ENCODE measurements at regions not wholly inside any gene's neighbourhood (a gene's known extent, or its start where the extent isn't known, plus 50 kb on each side); places are given as distances from the start of the nearest gene placed in this dataset.

- ChIA-PET CTCF (interaction anchor here (1.8 kb wide), 1 partner anchor 10 kb away, joined by 4 read pairs; no protein-coding TSS in a partner anchor), POLR2A (no interaction called here)
- no peak overlapping the region for H3K27ac ChIP-seq
- WGBS (ENCODE audit: missing lambda C conversion rate): 0% methylated on average over 2 of the region's 2 CpGs
- ATAC-seq: no peak
- FAIRE-seq: no peak
- H3K4me2 ChIP-seq: no peak overlapping the region
- TF ChIP-seq RNF2 (IDR thresholded peaks at IDR 0.05; ENCODE audit: borderline replicate concordance, low read depth) (no peak), HOXB13 (CRISPR knock-in tag; IDR thresholded peaks at IDR 0.05; ENCODE audit: low read depth) (no peak), JUNB (IDR thresholded peaks at IDR 0.05) (no peak), E2F6 (IDR thresholded peaks at IDR 0.05; ENCODE audit: borderline replicate concordance, low read depth) (no peak), ZNF302 (CRISPR knock-in tag; IDR thresholded peaks at IDR 0.05) (no peak)
- H3K4me1 ChIP-seq: no peaks in the 10 kb centered on the region
- no peaks in the 10 kb centered on the region for H3K9me3 ChIP-seq
- no peak overlapping the region for H3K4me3 ChIP-seq
- DNase-seq (ENCODE audit: low read depth in 1 of 2, low spot score in 1 of 2): no peak
These were observed 336.1 kb upstream of the SKOR2 start for GRCh38 chr18:47587587-47587986.

GRCh38 chr18:47586418-47587070 is 335.1 kb upstream of the SKOR2 start:
- Histone ChIP-seq H3K27ac (no peak overlapping the region), H3K4me3 (no peak overlapping the region), H3K9me3 (no peaks in the 10 kb centered on the region), H3K4me2 (no peak overlapping the region), H3K4me1 (no peaks in the 10 kb centered on the region)
- WGBS (ENCODE audit: missing lambda C conversion rate): 25% methylated on average over 2 of the region's 2 CpGs
- no peak for TF ChIP-seq KDM1A (IDR thresholded peaks at IDR 0.05; ENCODE audit: low read depth)
- TF ChIP-seq NR3C1 (IDR thresholded peaks at IDR 0.05): no peak
- no peak for TF ChIP-seq ZNF302 (CRISPR knock-in tag; IDR thresholded peaks at IDR 0.05)
- no peak for TF ChIP-seq HOXB5 (CRISPR knock-in tag; IDR thresholded peaks at IDR 0.05)
- no peak for TF ChIP-seq MAX (IDR thresholded peaks at IDR 0.05)
- no peak for TF ChIP-seq HES2 (IDR thresholded peaks at IDR 0.05)
- TF ChIP-seq ZC3H11A (IDR thresholded peaks at IDR 0.05): no peak
- no peak for TF ChIP-seq RAD21 (conservative IDR thresholded peaks at IDR 0.05 in 1 of 2, IDR thresholded peaks at IDR 0.05 in 1 of 2)
- TF ChIP-seq CHD4 (IDR thresholded peaks at IDR 0.05; ENCODE audit: borderline replicate concordance): no peak
- ChIA-PET CTCF (interaction anchor here (1.8 kb wide), 1 partner anchor 9 kb away, joined by 4 read pairs; no protein-coding TSS in a partner anchor), POLR2A (no interaction called here)
- no peak for ATAC-seq
- no peak for DNase-seq (ENCODE audit: low read depth in 1 of 2, low spot score in 1 of 2)
- FAIRE-seq: no peak

GRCh38 chr18:47585914-47586313 is 334.5 kb upstream of the SKOR2 start:
- Histone ChIP-seq H3K27ac (no peak overlapping the region), H3K4me1 (no peaks in the 10 kb centered on the region), H3K4me2 (no peak overlapping the region), H3K4me3 (no peak overlapping the region), H3K9me3 (no peaks in the 10 kb centered on the region)
- WGBS (ENCODE audit: missing lambda C conversion rate): 22% methylated on average over 6 of the region's 6 CpGs
- no peak for TF ChIP-seq ESRRA (IDR thresholded peaks at IDR 0.05; ENCODE audit: borderline replicate concordance, low read length)
- TF ChIP-seq HDAC2 (IDR thresholded peaks at IDR 0.05): no peak
- no peak for TF ChIP-seq MAZ (IDR thresholded peaks at IDR 0.05; ENCODE audit: borderline replicate concordance, low read depth, low read length)
- TF ChIP-seq FOXS1 (CRISPR knock-in tag; IDR thresholded peaks at IDR 0.05): no peak
- TF ChIP-seq E2F6 (IDR thresholded peaks at IDR 0.05; ENCODE audit: borderline replicate concordance, low read depth): no peak
- TF ChIP-seq POLR2A (IDR thresholded peaks at IDR 0.05; ENCODE audit: low read length): no peak
- TF ChIP-seq HES2 (IDR thresholded peaks at IDR 0.05): no peak
- no peak for TF ChIP-seq EP300 (IDR thresholded peaks at IDR 0.05)
- no peak for TF ChIP-seq RFX5 (IDR thresholded peaks at IDR 0.05)
- no peak for TF ChIP-seq TFCP2L1 (CRISPR knock-in tag; IDR thresholded peaks at IDR 0.05)
- no peak for TF ChIP-seq PBX3 (IDR thresholded peaks at IDR 0.05)
- TF ChIP-seq KDM5A (IDR thresholded peaks at IDR 0.05): no peak
- TF ChIP-seq RNF2 (IDR thresholded peaks at IDR 0.05; ENCODE audit: borderline replicate concordance, low read depth): no peak
- no peak for TF ChIP-seq ZC3H11A (IDR thresholded peaks at IDR 0.05)
- no peak for TF ChIP-seq PHF8 (IDR thresholded peaks at IDR 0.05; ENCODE audit: borderline replicate concordance, low read depth)
- no peak for TF ChIP-seq ZFP36 (IDR thresholded peaks at IDR 0.05; ENCODE audit: borderline replicate concordance, partially characterized antibody)
- TF ChIP-seq HEYL (CRISPR knock-in tag; IDR thresholded peaks at IDR 0.05): no peak
- TF ChIP-seq CTCF (IDR thresholded peaks at IDR 0.05): no peak
- TF ChIP-seq POLR2AphosphoS2 (conservative IDR thresholded peaks at IDR 0.05; ENCODE audit: low read length): no peak
- ChIA-PET CTCF (no interaction called here), POLR2A (no interaction called here)
- no peak for ATAC-seq
- FAIRE-seq: no peak
- no peak for DNase-seq (ENCODE audit: low read depth in 1 of 2, low spot score in 1 of 2)

All from A549 (cell line).